CD4-positive, alpha-beta T cell treated with Interleukin-10 for 1 hour (primary cell): ENCODE measurements at regions not wholly inside any gene's neighbourhood (a gene's known extent, or its start where the extent isn't known, plus 50 kb on each side); places are given as distances from the start of the nearest gene placed in this dataset.

Source experiments
- DNase-seq: peaks from one replicate; pipeline ENCODE4 v3.0.0-alpha.2; 2020

DNA sequence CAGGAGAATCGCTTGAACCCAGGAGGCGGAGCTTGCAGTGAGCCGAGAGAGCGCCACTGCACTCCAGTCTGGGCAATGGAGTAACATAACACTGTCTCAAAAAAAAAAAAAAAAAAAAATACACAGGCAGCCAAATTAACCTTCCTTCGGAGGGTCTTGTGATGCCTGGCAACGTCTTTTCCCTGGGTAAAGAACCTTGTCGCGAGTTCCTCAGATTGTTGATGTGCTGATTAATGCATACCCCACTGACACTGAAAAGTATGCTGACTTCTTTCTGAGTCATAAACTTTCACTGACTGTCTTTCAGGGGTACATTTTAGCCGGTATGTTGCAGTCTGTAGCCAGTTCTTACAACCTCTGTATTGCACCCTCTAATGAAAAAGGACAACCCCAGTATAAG lies 95.1 kb upstream of the SOD1 start:
- no peak for DNase-seq

GRCh38 chr21:31560479-31560878 lies 99.0 kb upstream of the SOD1 start:
- DNase-seq = no peak

GRCh38 chr21:31559368-31560119 lies 99.9 kb upstream of the SOD1 start:
- peak; percentile 92 for DNase-seq

DNA sequence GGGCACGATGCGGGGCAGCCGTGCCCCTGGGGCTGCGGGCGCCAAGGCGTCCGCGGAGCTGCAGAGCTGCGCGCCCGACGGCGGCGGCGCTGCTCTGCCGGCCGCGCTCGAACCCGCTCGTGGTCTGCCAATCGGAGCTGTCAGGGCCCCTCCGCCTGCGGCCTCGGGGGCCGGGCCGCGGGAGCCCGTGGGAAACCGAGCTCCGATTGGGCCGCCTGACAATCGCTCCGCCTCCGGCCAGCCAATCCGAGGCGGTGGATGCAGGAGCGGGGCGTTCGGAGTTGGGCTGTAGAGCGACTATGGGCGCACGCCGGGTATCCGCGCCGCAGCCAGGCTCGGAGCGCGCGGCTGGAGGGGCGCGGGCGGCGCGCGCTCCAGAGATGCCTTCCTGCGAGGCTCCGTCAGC lies 100.5 kb upstream of the SOD1 start:
- peak; percentile 92 for DNase-seq

- peak; percentile 39 for DNase-seq
These were observed 101.1 kb upstream of the SOD1 start for GRCh38 chr21:31558189-31558961.

DNA sequence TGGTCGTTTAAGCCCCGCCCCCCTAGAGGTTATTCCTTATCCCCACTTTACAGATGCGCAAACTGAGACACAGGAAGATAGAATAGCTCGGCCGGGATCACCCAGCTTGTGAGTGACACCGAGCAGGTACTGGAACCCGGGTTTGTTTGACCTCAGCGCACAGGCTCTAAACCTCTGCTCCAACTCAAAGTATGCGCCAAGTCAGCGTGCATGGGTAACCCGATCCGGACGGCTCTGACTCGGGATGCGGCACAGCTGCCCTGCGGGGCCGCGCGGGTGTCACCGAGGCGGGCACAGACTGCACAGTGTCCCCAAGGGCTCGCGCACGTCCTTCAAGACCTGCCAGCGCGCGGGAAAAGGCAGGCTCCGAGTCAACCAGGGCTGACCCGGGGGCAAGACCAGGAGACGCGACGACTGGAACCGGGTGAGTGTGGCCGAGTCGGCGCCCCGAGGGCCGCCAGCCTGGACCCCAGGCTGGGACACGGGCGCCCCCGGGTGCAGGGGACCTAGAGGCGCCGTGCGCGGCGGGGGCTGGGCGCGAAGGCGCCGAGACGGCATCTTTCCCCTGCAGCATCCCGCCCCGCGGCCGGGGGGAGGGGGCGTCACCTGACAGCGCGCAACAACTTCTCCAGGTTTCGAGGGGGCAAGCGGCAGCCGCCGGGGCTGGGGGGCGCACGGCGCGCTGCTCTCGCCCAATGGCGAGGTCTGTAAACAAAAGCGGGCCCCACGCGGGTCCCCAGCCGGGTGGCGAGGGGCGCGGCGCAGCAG lies 101.9 kb upstream of the SOD1 start:
- DNase-seq = no peak

DNA sequence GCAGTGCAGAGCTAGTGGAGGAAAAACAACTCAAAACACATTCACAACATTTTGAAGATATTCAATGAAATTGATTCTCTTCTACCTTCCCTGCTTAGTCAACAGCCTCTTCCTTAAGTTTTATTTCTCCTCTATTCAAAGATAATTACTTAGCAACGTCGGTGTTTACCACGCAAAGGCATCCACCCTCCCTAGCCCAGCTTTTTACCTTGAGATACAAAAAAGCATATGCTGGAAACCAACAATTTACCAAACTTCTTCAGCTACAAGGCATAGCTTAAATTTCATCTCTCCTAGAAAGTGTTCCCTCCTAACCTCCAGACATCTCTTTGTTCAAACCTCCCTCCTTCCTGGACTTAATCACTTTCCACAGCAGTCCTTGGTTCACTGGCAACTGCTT lies 102.8 kb upstream of the SOD1 start:
- no peak for DNase-seq

DNA sequence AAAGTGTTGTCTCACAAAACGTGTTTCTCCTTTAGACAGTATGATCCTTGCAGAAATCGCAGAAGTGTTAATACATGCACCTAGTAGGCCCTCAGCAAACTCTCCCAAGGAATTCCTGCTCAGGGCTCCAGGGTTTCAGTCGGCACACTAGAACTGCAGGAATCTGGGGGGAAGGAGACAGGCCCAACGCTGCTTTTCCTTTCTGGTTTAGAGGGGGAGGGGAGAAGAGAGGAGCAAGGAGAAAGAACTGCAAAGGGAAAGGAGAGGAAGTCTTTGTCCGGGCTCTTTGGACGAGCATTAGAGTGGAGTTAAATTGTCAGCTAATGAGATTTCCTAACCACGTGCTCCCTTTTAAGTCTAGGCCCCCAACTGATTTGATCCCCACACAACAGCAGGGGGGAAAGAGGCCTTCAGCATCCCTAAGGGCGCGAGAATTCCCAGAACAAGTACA lies 103.7 kb upstream of the SOD1 start:
- DNase-seq = no peak

DNA sequence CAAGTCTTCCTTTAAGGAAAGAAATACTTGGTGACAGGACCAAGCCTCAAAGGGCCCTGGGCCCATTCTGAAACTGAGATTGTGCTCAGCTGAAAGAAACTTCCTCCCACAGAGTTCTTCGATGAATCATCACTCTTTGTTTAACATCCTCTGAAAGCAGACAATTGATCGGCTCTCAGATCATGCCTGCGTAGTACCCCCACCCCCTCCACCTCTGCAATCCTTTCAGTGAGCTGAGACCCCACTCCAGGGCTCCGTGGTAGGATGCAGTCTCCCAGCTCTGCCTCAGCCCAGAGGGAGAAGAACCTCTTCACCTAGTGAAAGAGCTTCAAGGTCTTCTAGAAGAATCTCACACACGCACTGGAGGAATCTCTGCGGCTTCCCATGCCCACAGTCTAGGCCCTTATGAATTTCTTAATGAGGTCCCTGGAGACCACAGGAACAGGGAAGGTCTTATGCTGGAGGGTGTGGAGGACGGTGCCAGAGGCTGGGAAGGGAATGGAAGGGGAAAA lies 104.9 kb upstream of the SOD1 start:
- no peak for DNase-seq

GRCh38 chr21:31553926-31554325 lies 105.6 kb upstream of the SOD1 start:
- DNase-seq = no peak

- no peak for DNase-seq
These were observed 106.0 kb upstream of the SOD1 start for GRCh38 chr21:31553461-31553860.

DNA sequence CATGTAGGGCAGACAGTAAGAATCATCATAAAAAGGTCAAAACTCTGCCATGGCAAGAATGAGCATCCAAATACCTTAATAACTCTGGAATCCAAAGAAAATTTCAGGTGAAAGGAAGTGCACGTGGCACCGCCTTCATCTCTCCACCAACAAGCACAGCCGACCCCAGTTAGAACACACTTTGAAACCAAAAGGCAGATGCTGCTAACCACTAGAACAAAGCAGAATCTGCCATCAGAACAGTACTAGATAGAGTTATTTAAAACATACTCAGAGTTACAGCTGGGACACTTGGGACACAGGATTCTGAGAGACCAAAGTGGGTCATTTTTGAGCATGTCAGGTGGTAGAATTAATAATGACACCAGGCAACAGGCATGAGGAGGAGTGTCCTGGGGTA lies 106.7 kb upstream of the SOD1 start:
- no peak for DNase-seq

- DNase-seq = no peak
These were observed 109.4 kb upstream of the SOD1 start for GRCh38 chr21:31550070-31550469.

GRCh38 chr21:31548688-31549087 lies 110.8 kb upstream of the SOD1 start:
- no peak for DNase-seq

GRCh38 chr21:31546443-31547170 lies 112.9 kb upstream of the SOD1 start:
- no peak for DNase-seq

GRCh38 chr21:31545036-31545435 lies 114.5 kb upstream of the SOD1 start:
- no peak for DNase-seq

GRCh38 chr21:31543191-31543590 lies 116.3 kb upstream of the SOD1 start:
- no peak for DNase-seq

- DNase-seq = no peak
These were observed 120.7 kb upstream of the SOD1 start for GRCh38 chr21:31538816-31539215.

GRCh38 chr21:31537872-31538576 lies 121.5 kb upstream of the SOD1 start:
- DNase-seq = no peak

DNA sequence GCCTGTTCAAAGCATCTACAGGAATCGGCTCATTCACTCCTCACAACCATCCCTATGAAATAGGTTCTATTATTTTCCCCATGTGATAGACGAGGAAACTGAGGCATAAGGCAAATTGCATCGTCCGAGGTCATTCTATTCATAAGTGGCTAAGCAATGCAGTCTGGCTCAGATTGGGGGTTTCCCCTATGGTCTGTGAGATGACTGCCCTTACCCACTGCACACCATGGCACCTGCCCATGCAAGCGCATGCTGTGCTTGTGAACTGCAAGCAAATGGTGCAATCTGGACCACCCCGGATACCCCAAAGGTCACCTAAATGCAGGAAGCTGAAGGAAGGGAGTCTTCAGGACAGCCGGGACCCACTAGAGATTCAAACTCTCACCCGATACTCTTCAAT lies 123.4 kb upstream of the SOD1 start:
- DNase-seq = no peak

DNA sequence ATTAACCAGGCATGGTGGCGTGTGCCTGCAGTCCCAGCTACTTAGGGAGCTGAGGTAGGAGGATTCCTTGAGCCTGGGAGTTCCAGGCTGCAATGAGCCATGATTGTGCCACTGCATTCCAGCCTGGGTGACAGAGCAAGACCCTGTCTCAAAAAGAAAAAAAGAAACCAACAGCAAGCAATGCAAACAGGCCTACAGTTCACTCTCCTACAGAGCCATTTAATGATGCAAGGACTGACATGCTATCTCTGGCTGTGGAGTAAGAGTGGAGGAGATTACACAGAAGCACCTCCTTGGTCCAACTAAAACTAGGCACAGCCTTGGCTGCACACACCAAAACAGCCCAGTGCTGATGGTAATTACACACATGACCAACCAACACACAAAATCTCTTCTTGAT lies 127.5 kb upstream of the SOD1 start:
- DNase-seq = no peak
